Ovary (tissue), 7 donors: ENCODE measurements at regions not wholly inside any gene's neighbourhood (a gene's known extent, or its start where the extent isn't known, plus 50 kb on each side); places are given as distances from the start of the nearest gene placed in this dataset.

ENCODE experiments used
- DNase-seq, 5 donors: peaks; one replicate each; pipeline ENCODE4 v3.0.0-alpha.2; 2019 to 2020
- H3K27ac ChIP-seq, 2 donors: fragments of 200-600 bp; one replicate each; pipeline versions ENCODE4 v1.5.1 to v1.8.0; 2019 to 2022
- H3K27me3 ChIP-seq: fragments of 200-600 bp; one replicate; pipeline ENCODE4 v1.8.0; 2022
- H3K36me3 ChIP-seq: fragments of 200-600 bp; sonication (generic); one replicate; pipeline ENCODE4 v1.5.1; 2019
- H3K4me1 ChIP-seq: one replicate; pipeline ENCODE4 v1.8.1; 2013; ENCODE audit warnings: mild to moderate bottlenecking, moderate library complexity; ENCODE audit not compliant: insufficient read depth
- H3K4me3 ChIP-seq: fragments of 200-600 bp; sonication (generic); one replicate; pipeline ENCODE4 v1.5.1; 2017
- H3K9me3 ChIP-seq, 2 donors: fragments of 200-600 bp in 1 of 2; sonication (generic) in 1 of 2; one replicate each; pipeline versions ENCODE4 v1.5.1 to v1.8.1; 2013 to 2019; ENCODE audit warnings: mild to moderate bottlenecking in 1 of 2, moderate library complexity in 1 of 2
- EP300 ChIP-seq: sonication (generic); formaldehyde crosslinking; IDR thresholded peaks from one replicate; pipeline ENCODE4 v1.6.1; 2017; ENCODE audit warnings: antibody characterized with exemption
- POLR2A ChIP-seq: fragments of 450-650 bp; IDR thresholded peaks from one replicate; pipeline ENCODE4 v1.6.1; 2017; ENCODE audit warnings: antibody characterized with exemption, mild to moderate bottlenecking, moderate library complexity
- WGBS, 3 donors: extraction: QIAGEN DNeasy Blood & Tissue Kit in 1 of 3; methylation state at CpG; one replicate each; pipeline versions ENCODE4 v1.1.5 to v1.1.7; 2013 to 2017; 5-methylcytosine and 5-hydroxymethylcytosine counted together
- intact Hi-C, 4 donors: fragments of 100-400 bp; cut with DNase I; formaldehyde crosslinking; loops; one replicate each; pipeline versions ENCODE4 v1.11.0 to v1.15.1; 2022 to 2023
- TF ChIP-seq, protein P1 (sequence below), 3 donors: fragments of 450-650 bp in 2 of 3; fragments of 200-600 bp in 1 of 3; IDR thresholded peaks; one replicate each; pipeline versions ENCODE4 v1.5.1 to v1.8.0; 2016 to 2022; ENCODE audit warnings: antibody characterized with exemption in 3 of 3, mild to moderate bottlenecking in 1 of 3
- donor health status: DM: no; HTN: no; CAD: no; lungs with moderate emphysema.
- donor health status: DM: no; HTN: no; CAD: no.
- donor health status: Bipolar disorder and iron deficiency.
- donor health status: DM: no; HTN: no; CAD: no.
- donor health status: DM: yes; HTN: yes; CAD: no.

DNA sequence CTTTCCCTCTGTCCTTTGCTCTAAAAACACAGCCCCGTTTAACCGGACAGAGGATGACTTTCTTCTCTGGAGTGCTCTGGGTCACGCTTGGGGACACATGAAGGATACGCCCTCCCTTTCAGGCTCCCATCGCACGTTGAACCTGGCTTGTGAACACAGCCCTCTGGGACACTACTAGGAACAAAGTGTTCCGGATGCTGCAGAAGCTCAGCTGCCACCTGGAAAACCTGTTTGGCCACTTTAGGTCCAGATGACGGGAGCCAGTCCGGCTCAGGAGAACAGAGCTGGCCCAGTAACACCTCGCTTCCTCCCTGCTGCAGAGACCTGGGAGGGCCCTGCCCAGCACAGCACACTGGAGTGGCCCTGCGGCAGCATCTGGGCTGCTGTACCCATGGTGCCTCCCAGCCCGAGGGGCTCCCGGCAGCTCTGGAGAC is 60.1 kb downstream of the GADD45G start:
- intact Hi-C loops: loop anchor here in 1 of 4 donors (10.0 kb wide), 1 partner anchor 60 kb away; the partner anchor contains the start of gene GADD45G
- Histone ChIP-seq H3K9me3 (no peaks in the 10 kb centered on the region), H3K36me3 (no peaks in the 10 kb centered on the region), H3K4me1 (peaks cover 9% of the 10 kb centered on the region), H3K27me3 (no peaks in the 10 kb centered on the region), H3K27ac (no peak overlapping the region), H3K4me3 (no peak overlapping the region)
- WGBS, 3 donors: 90 to 94% (median 92%) methylated on average over 13 of the region's 13 CpGs
- no peak for DNase-seq
- TF ChIP-seq EP300: no peak
- TF ChIP-seq, protein P1, sequence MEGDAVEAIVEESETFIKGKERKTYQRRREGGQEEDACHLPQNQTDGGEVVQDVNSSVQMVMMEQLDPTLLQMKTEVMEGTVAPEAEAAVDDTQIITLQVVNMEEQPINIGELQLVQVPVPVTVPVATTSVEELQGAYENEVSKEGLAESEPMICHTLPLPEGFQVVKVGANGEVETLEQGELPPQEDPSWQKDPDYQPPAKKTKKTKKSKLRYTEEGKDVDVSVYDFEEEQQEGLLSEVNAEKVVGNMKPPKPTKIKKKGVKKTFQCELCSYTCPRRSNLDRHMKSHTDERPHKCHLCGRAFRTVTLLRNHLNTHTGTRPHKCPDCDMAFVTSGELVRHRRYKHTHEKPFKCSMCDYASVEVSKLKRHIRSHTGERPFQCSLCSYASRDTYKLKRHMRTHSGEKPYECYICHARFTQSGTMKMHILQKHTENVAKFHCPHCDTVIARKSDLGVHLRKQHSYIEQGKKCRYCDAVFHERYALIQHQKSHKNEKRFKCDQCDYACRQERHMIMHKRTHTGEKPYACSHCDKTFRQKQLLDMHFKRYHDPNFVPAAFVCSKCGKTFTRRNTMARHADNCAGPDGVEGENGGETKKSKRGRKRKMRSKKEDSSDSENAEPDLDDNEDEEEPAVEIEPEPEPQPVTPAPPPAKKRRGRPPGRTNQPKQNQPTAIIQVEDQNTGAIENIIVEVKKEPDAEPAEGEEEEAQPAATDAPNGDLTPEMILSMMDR (IDR thresholded peaks at IDR 0.05): no peak
- TF ChIP-seq POLR2A: no peak

DNA sequence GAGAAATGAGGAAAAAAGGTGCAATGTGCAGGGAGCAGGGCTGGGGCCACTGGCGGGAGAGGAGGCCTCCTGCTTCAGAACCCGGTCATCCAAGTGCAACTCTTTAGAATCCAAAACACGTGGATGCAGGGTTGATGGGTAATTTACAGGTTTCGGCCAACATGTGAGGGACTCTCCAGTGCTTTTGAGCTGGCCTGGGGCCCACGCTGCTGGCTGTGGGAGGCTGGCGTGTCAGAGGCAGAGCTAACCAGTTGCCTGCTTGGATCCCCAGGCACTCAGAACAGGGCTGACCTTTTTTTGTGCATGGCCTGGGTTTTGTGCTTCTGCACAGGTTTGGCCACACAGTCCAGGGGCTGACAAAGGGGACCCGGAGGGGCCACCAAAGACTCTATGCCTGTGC is 61.6 kb downstream of the GADD45G start:
- no peaks in the 10 kb centered on the region for H3K27me3 ChIP-seq
- 85 to 92% (median 90%) methylated on average over 7 of the region's 7 CpGs for WGBS, 3 donors
- H3K36me3 ChIP-seq: no peaks in the 10 kb centered on the region
- no peak for DNase-seq
- no peak overlapping the region for H3K27ac ChIP-seq
- intact Hi-C loops: loop anchor here in 1 of 4 donors (10.0 kb wide), 1 partner anchor 62 kb away; the partner anchor contains the start of gene GADD45G
- H3K4me1 ChIP-seq: peaks cover 7% of the 10 kb centered on the region
- H3K4me3 ChIP-seq: no peak overlapping the region
- TF ChIP-seq EP300 (no peak), POLR2A (no peak)
- TF ChIP-seq, protein P1 (IDR thresholded peaks at IDR 0.05): no peak
- H3K9me3 ChIP-seq: no peaks in the 10 kb centered on the region

DNA sequence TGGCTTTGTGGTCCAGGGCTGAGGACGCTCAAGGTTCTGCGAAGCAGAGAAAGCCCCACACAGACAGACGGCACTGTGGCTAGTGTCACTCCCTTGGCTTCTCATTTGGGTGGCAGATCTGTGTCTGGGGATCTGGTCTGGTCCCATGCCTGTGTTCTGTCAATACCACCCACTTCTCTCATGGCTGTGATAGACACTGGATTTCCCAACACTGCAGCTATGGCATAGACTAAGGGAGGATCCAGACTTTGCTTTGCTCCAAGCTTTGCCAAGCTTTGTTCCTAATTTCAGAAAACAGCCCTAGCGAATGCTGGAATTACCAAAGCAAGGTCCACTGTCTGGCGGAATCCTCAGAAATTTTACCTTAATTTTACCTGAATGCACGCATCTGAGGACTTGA is 62.1 kb downstream of the GADD45G start:
- no peak for DNase-seq
- Histone ChIP-seq H3K27ac (no peak overlapping the region), H3K27me3 (no peaks in the 10 kb centered on the region), H3K4me3 (no peak overlapping the region), H3K4me1 (peaks cover 4% of the 10 kb centered on the region), H3K36me3 (no peaks in the 10 kb centered on the region), H3K9me3 (no peaks in the 10 kb centered on the region)
- 96 to 99% (median 97%) methylated on average over 6 of the region's 6 CpGs for WGBS, 3 donors
- intact Hi-C loops: loop anchor here in 1 of 4 donors (10.0 kb wide), 1 partner anchor 62 kb away; the partner anchor contains the start of gene GADD45G
- no peak for TF ChIP-seq POLR2A
- no peak for TF ChIP-seq EP300
- TF ChIP-seq, protein P1 (IDR thresholded peaks at IDR 0.05): no peak

GRCh38 chr9:89667726-89668125 is 62.9 kb downstream of the GADD45G start:
- H3K9me3 ChIP-seq: no peaks in the 10 kb centered on the region
- H3K27ac ChIP-seq: no peak overlapping the region
- intact Hi-C loops: loop anchor here in 1 of 4 donors (10.0 kb wide), 1 partner anchor 63 kb away; the partner anchor contains the start of gene GADD45G
- TF ChIP-seq EP300: no peak
- TF ChIP-seq POLR2A: no peak
- TF ChIP-seq, protein P1 (IDR thresholded peaks at IDR 0.05): no peak
- WGBS, 3 donors: 84 to 90% (median 86%) methylated on average over 8 of the region's 8 CpGs
- no peaks in the 10 kb centered on the region for H3K36me3 ChIP-seq
- peaks cover 2% of the 10 kb centered on the region for H3K4me1 ChIP-seq
- DNase-seq: no peak
- H3K27me3 ChIP-seq: no peaks in the 10 kb centered on the region
- H3K4me3 ChIP-seq: no peak overlapping the region
